Muscle layer of colon (tissue), 2 donors: ENCODE measurements at regions not wholly inside any gene's neighbourhood (a gene's known extent, or its start where the extent isn't known, plus 50 kb on each side); places are given as distances from the start of the nearest gene placed in this dataset.

ENCODE experiments used
- H3K27ac ChIP-seq: one replicate; pipeline ENCODE4 v1.7.0; 2013; ENCODE audit warnings: low read depth, mild to moderate bottlenecking, low read length, moderate library complexity
- H3K27me3 ChIP-seq, 2 donors: one replicate each; pipeline ENCODE4 v1.7.0; 2013; ENCODE audit warnings: low read length in 2 of 2, mild to moderate bottlenecking in 2 of 2; ENCODE audit not compliant: insufficient read depth in 2 of 2, control insufficient read depth in 1 of 2
- H3K36me3 ChIP-seq: one replicate; pipeline ENCODE4 v1.7.0; 2013; ENCODE audit warnings: mild to moderate bottlenecking, low read length; ENCODE audit not compliant: insufficient read depth
- H3K4me1 ChIP-seq: one replicate; pipeline ENCODE4 v1.7.0; 2013; ENCODE audit warnings: mild to moderate bottlenecking, low read length; ENCODE audit not compliant: insufficient read depth
- H3K4me3 ChIP-seq, 2 donors: one replicate each; pipeline ENCODE4 v1.7.0; 2013; ENCODE audit warnings: low read length in 2 of 2, low read depth in 1 of 2, mild to moderate bottlenecking in 1 of 2, moderate library complexity in 1 of 2
- H3K9ac ChIP-seq: one replicate; pipeline ENCODE4 v1.7.0; 2013; ENCODE audit warnings: low read length
- H3K9me3 ChIP-seq: one replicate; pipeline ENCODE4 v1.7.0; 2013; ENCODE audit warnings: mild to moderate bottlenecking, low read length
- donor health status: abdominal sarcoma.
- donor health status: Adenocarcinoma of cecum.

GRCh38 chr3:24830230-24831152 is 335.8 kb upstream of the THRB start:
- no peak overlapping the region for H3K9ac ChIP-seq
- no peaks in the 10 kb centered on the region for H3K36me3 ChIP-seq
- H3K27ac ChIP-seq: no peak overlapping the region
- peaks cover 4 to 5% of the 10 kb centered on the region in 2 donors for H3K27me3 ChIP-seq
- H3K4me3 ChIP-seq: peak overlapping the region; percentile 51 to 63
- peaks cover 10% of the 10 kb centered on the region for H3K4me1 ChIP-seq
- H3K9me3 ChIP-seq: no peaks in the 10 kb centered on the region

GRCh38 chr3:24831221-24831620 is 336.6 kb upstream of the THRB start:
- Histone ChIP-seq H3K9ac (no peak overlapping the region), H3K27ac (no peak overlapping the region), H3K36me3 (no peaks in the 10 kb centered on the region), H3K27me3 (peaks cover 4 to 5% of the 10 kb centered on the region in 2 donors), H3K4me3 (no peak overlapping the region), H3K4me1 (peaks cover 10% of the 10 kb centered on the region), H3K9me3 (no peaks in the 10 kb centered on the region)

- Histone ChIP-seq H3K36me3 (no peaks in the 10 kb centered on the region), H3K27me3 (peaks cover 0 to 5% of the 10 kb centered on the region in 2 donors), H3K9me3 (no peaks in the 10 kb centered on the region), H3K27ac (no peak overlapping the region), H3K4me1 (peaks cover 13% of the 10 kb centered on the region), H3K9ac (no peak overlapping the region), H3K4me3 (no peak overlapping the region)
Observed at GRCh38 chr3:24832891-24833290, 338.2 kb upstream of the THRB start.

- Histone ChIP-seq H3K9me3 (no peaks in the 10 kb centered on the region), H3K4me1 (peaks cover 7% of the 10 kb centered on the region), H3K36me3 (no peaks in the 10 kb centered on the region), H3K27ac (no peak overlapping the region), H3K27me3 (peaks cover 0 to 5% of the 10 kb centered on the region in 2 donors), H3K9ac (no peak overlapping the region), H3K4me3 (no peak overlapping the region)
Observed at GRCh38 chr3:24834442-24834841, 339.8 kb upstream of the THRB start.

- peaks cover 0 to 3% of the 10 kb centered on the region in 2 donors for H3K27me3 ChIP-seq
- no peaks in the 10 kb centered on the region for H3K9me3 ChIP-seq
- H3K4me3 ChIP-seq: no peak overlapping the region
- no peak overlapping the region for H3K27ac ChIP-seq
- H3K36me3 ChIP-seq: no peaks in the 10 kb centered on the region
- peaks cover 7% of the 10 kb centered on the region for H3K4me1 ChIP-seq
- H3K9ac ChIP-seq: no peak overlapping the region
Observed at GRCh38 chr3:24835510-24835909, 340.9 kb upstream of the THRB start.

- peaks cover 7% of the 10 kb centered on the region for H3K4me1 ChIP-seq
- no peak overlapping the region for H3K27ac ChIP-seq
Observed at GRCh38 chr3:24837601-24838000, 343.0 kb upstream of the THRB start.

GRCh38 chr3:24838533-24838932 is 343.9 kb upstream of the THRB start:
- no peak overlapping the region for H3K27ac ChIP-seq
- H3K36me3 ChIP-seq: no peaks in the 10 kb centered on the region
- H3K4me1 ChIP-seq: peaks cover 9% of the 10 kb centered on the region

More at GRCh38 chr3:24837601-24838000, 343.0 kb upstream of the THRB start:
- H3K4me3 ChIP-seq: no peak overlapping the region
- no peaks in the 10 kb centered on the region for H3K27me3 ChIP-seq
- no peaks in the 10 kb centered on the region for H3K9me3 ChIP-seq
- no peaks in the 10 kb centered on the region for H3K36me3 ChIP-seq
- H3K9ac ChIP-seq: no peak overlapping the region

GRCh38 chr3:24843955-24844354 is 349.3 kb upstream of the THRB start:
- Histone ChIP-seq H3K9ac (no peak overlapping the region), H3K4me1 (peaks cover 24% of the 10 kb centered on the region), H3K4me3 (no peak overlapping the region), H3K27me3 (no peaks in the 10 kb centered on the region), H3K9me3 (no peaks in the 10 kb centered on the region), H3K36me3 (no peaks in the 10 kb centered on the region), H3K27ac (no peak overlapping the region)

More at GRCh38 chr3:24838533-24838932, 343.9 kb upstream of the THRB start:
- Histone ChIP-seq H3K27me3 (no peaks in the 10 kb centered on the region), H3K9ac (no peak overlapping the region), H3K9me3 (no peaks in the 10 kb centered on the region), H3K4me3 (no peak overlapping the region)

- no peaks in the 10 kb centered on the region for H3K27me3 ChIP-seq
- no peak overlapping the region for H3K4me3 ChIP-seq
- no peak overlapping the region for H3K9ac ChIP-seq
- no peaks in the 10 kb centered on the region for H3K36me3 ChIP-seq
- peaks cover 24% of the 10 kb centered on the region for H3K4me1 ChIP-seq
- no peak overlapping the region for H3K27ac ChIP-seq
- H3K9me3 ChIP-seq: no peaks in the 10 kb centered on the region
Observed at GRCh38 chr3:24845524-24846155, 351.0 kb upstream of the THRB start.

- Histone ChIP-seq H3K4me3 (no peak overlapping the region), H3K36me3 (no peaks in the 10 kb centered on the region), H3K9me3 (no peaks in the 10 kb centered on the region), H3K27ac (no peak overlapping the region), H3K27me3 (no peaks in the 10 kb centered on the region), H3K4me1 (peaks cover 24% of the 10 kb centered on the region), H3K9ac (no peak overlapping the region)
Observed at GRCh38 chr3:24846286-24846860, 351.7 kb upstream of the THRB start.

GRCh38 chr3:24850245-24850644 is 355.6 kb upstream of the THRB start:
- Histone ChIP-seq H3K27ac (no peak overlapping the region), H3K9me3 (no peaks in the 10 kb centered on the region), H3K4me3 (no peak overlapping the region), H3K27me3 (no peaks in the 10 kb centered on the region), H3K9ac (no peak overlapping the region), H3K4me1 (peaks cover 11% of the 10 kb centered on the region), H3K36me3 (no peaks in the 10 kb centered on the region)
